ENCODE measurements at regions not wholly inside any gene's neighbourhood (a gene's known extent, or its start where the extent isn't known, plus 50 kb on each side); places are given as distances from the start of the nearest gene placed in this dataset.

- no peaks in the 10 kb centered on the region for H3K36me3 ChIP-seq (ENCODE audit: insufficient read depth, low read length)
- Mint-ChIP-seq H3K27ac (no peak overlapping the region), H3K36me3 (no peaks in the 10 kb centered on the region), H3K4me3 (no peak overlapping the region), H3K9me3 (peaks cover 0 to 6% (median 0%) of the 10 kb centered on the region in 8 donors), H3K4me1 (no peaks in the 10 kb centered on the region), H3K27me3 (no peaks in the 10 kb centered on the region)
- ChIA-PET POLR2A (ENCODE audit: partially characterized antibody) (no interaction called here), CTCF (ENCODE audit: partially characterized antibody) (no interaction called here)
- H3K9me3 ChIP-seq (ENCODE audit: control insufficient read depth in 1 of 2, low read length in 2 of 2), result no peaks in the 10 kb centered on the region
- no peaks in the 10 kb centered on the region for H3K27me3 ChIP-seq (ENCODE audit: insufficient read depth, low read length)
- H3K4me1 ChIP-seq (ENCODE audit: insufficient read depth, low read length), result no peaks in the 10 kb centered on the region
- DNase-seq, result no peak
- H3K4me3 ChIP-seq (ENCODE audit: low read length in 2 of 2), result no peak overlapping the region
- intact Hi-C loops (cut with micrococcal nuclease), result no loop called here
- no peak overlapping the region for H3K27ac ChIP-seq (ENCODE audit: low read depth, low read length)
Observed at GRCh38 chr10:32174349-32174893, 118.2 kb upstream of the KIF5B start.

- Mint-ChIP-seq H3K4me1 (no peaks in the 10 kb centered on the region), H3K27ac (no peak overlapping the region), H3K36me3 (no peaks in the 10 kb centered on the region), H3K4me3 (no peak overlapping the region), H3K27me3 (peaks cover 0 to 6% of the 10 kb centered on the region in 2 donors), H3K9me3 (peaks cover 0 to 3% (median 0%) of the 10 kb centered on the region in 8 donors)
- no peak for DNase-seq
- Histone ChIP-seq H3K36me3 (ENCODE audit: insufficient read depth, low read length) (no peaks in the 10 kb centered on the region), H3K4me3 (ENCODE audit: low read length in 2 of 2) (no peak overlapping the region), H3K4me1 (ENCODE audit: insufficient read depth, low read length) (no peaks in the 10 kb centered on the region), H3K27me3 (ENCODE audit: insufficient read depth, low read length) (no peaks in the 10 kb centered on the region), H3K9me3 (ENCODE audit: control insufficient read depth in 1 of 2, low read length in 2 of 2) (no peaks in the 10 kb centered on the region), H3K27ac (ENCODE audit: low read depth, low read length) (no peak overlapping the region)
- POLR2A ChIA-PET (ENCODE audit: partially characterized antibody), result no interaction called here
- CTCF ChIA-PET (ENCODE audit: partially characterized antibody), result interaction anchor here (0.9 kb wide), 1 partner anchor 19 kb away, joined by 4 read pairs; no protein-coding TSS in a partner anchor
- intact Hi-C loops (cut with micrococcal nuclease), result no loop called here
Observed at GRCh38 chr10:32171204-32171603, 115.0 kb upstream of the KIF5B start.

- no peak for DNase-seq
- intact Hi-C loops (cut with micrococcal nuclease), result no loop called here
- no peaks in the 10 kb centered on the region for H3K9me3 ChIP-seq (ENCODE audit: control insufficient read depth in 1 of 2, low read length in 2 of 2)
- Mint-ChIP-seq H3K4me1 (no peaks in the 10 kb centered on the region), H3K9me3 (no peaks in the 10 kb centered on the region), H3K4me3 (no peak overlapping the region), H3K27ac (no peak overlapping the region), H3K36me3 (no peaks in the 10 kb centered on the region), H3K27me3 (peaks cover 0 to 7% of the 10 kb centered on the region in 2 donors)
- H3K4me1 ChIP-seq (ENCODE audit: insufficient read depth, low read length), result no peaks in the 10 kb centered on the region
- CTCF ChIA-PET (ENCODE audit: partially characterized antibody), result interaction anchor here (1.0 to 2.3 kb wide), 3 partner anchors 120 to 307 kb away, joined by 3 to 11 read pairs (median 3); no protein-coding TSS in a partner anchor
- H3K27me3 ChIP-seq (ENCODE audit: insufficient read depth, low read length), result no peaks in the 10 kb centered on the region
- no peaks in the 10 kb centered on the region for H3K36me3 ChIP-seq (ENCODE audit: insufficient read depth, low read length)
- no peak overlapping the region for H3K4me3 ChIP-seq (ENCODE audit: low read length in 2 of 2)
- POLR2A ChIA-PET (ENCODE audit: partially characterized antibody), result no interaction called here
- no peak overlapping the region for H3K27ac ChIP-seq (ENCODE audit: low read depth, low read length)
Observed at GRCh38 chr10:32169556-32169955, 113.3 kb upstream of the KIF5B start.

GRCh38 chr10:32167450-32167849 lies 111.2 kb upstream of the KIF5B start:
- Mint-ChIP-seq H3K27ac (no peak overlapping the region), H3K9me3 (no peaks in the 10 kb centered on the region), H3K36me3 (no peaks in the 10 kb centered on the region), H3K4me3 (no peak overlapping the region), H3K27me3 (peaks cover 0 to 7% of the 10 kb centered on the region in 2 donors), H3K4me1 (no peaks in the 10 kb centered on the region)
- Histone ChIP-seq H3K27me3 (ENCODE audit: insufficient read depth, low read length) (no peaks in the 10 kb centered on the region), H3K36me3 (ENCODE audit: insufficient read depth, low read length) (no peaks in the 10 kb centered on the region), H3K4me1 (ENCODE audit: insufficient read depth, low read length) (no peaks in the 10 kb centered on the region), H3K4me3 (ENCODE audit: low read length in 2 of 2) (no peak overlapping the region), H3K9me3 (ENCODE audit: control insufficient read depth in 1 of 2, low read length in 2 of 2) (no peaks in the 10 kb centered on the region), H3K27ac (ENCODE audit: low read depth, low read length) (no peak overlapping the region)
- intact Hi-C loops (cut with micrococcal nuclease), result no loop called here
- DNase-seq, result no peak
- ChIA-PET CTCF (ENCODE audit: partially characterized antibody) (no interaction called here), POLR2A (ENCODE audit: partially characterized antibody) (no interaction called here)

GRCh38 chr10:32166365-32166764 lies 110.1 kb upstream of the KIF5B start:
- Mint-ChIP-seq H3K27ac (no peak overlapping the region), H3K4me1 (no peaks in the 10 kb centered on the region), H3K27me3 (peaks cover 0 to 7% of the 10 kb centered on the region in 2 donors), H3K9me3 (no peaks in the 10 kb centered on the region), H3K36me3 (no peaks in the 10 kb centered on the region), H3K4me3 (no peak overlapping the region)
- ChIA-PET CTCF (ENCODE audit: partially characterized antibody) (no interaction called here), POLR2A (ENCODE audit: partially characterized antibody) (no interaction called here)
- H3K27ac ChIP-seq (ENCODE audit: low read depth, low read length), result no peak overlapping the region
- no peaks in the 10 kb centered on the region for H3K27me3 ChIP-seq (ENCODE audit: insufficient read depth, low read length)
- H3K36me3 ChIP-seq (ENCODE audit: insufficient read depth, low read length), result no peaks in the 10 kb centered on the region
- intact Hi-C loops (cut with micrococcal nuclease), result no loop called here
- H3K4me1 ChIP-seq (ENCODE audit: insufficient read depth, low read length), result no peaks in the 10 kb centered on the region
- no peak for DNase-seq
- no peaks in the 10 kb centered on the region for H3K9me3 ChIP-seq (ENCODE audit: control insufficient read depth in 1 of 2, low read length in 2 of 2)
- no peak overlapping the region for H3K4me3 ChIP-seq (ENCODE audit: low read length in 2 of 2)

GRCh38 chr10:32163762-32164148 lies 107.5 kb upstream of the KIF5B start:
- ChIA-PET POLR2A (ENCODE audit: partially characterized antibody) (no interaction called here), CTCF (ENCODE audit: partially characterized antibody) (no interaction called here)
- Histone ChIP-seq H3K4me1 (ENCODE audit: insufficient read depth, low read length) (no peaks in the 10 kb centered on the region), H3K27me3 (ENCODE audit: insufficient read depth, low read length) (no peaks in the 10 kb centered on the region), H3K9me3 (ENCODE audit: control insufficient read depth in 1 of 2, low read length in 2 of 2) (no peaks in the 10 kb centered on the region), H3K36me3 (ENCODE audit: insufficient read depth, low read length) (no peaks in the 10 kb centered on the region), H3K4me3 (ENCODE audit: low read length in 2 of 2) (no peak overlapping the region), H3K27ac (ENCODE audit: low read depth, low read length) (no peak overlapping the region)
- Mint-ChIP-seq H3K27ac (no peak overlapping the region), H3K4me1 (no peaks in the 10 kb centered on the region), H3K4me3 (no peak overlapping the region), H3K9me3 (no peaks in the 10 kb centered on the region), H3K27me3 (peaks cover 0 to 7% of the 10 kb centered on the region in 2 donors), H3K36me3 (no peaks in the 10 kb centered on the region)
- no peak for DNase-seq
- intact Hi-C loops (cut with micrococcal nuclease), result no loop called here

GRCh38 chr10:32163071-32163761 lies 107.0 kb upstream of the KIF5B start:
- Mint-ChIP-seq H3K9me3 (no peaks in the 10 kb centered on the region), H3K27me3 (peaks cover 0 to 5% of the 10 kb centered on the region in 2 donors), H3K4me3 (peak overlapping the region in 1 of 8 donors; percentile 31), H3K36me3 (no peaks in the 10 kb centered on the region), H3K4me1 (no peaks in the 10 kb centered on the region), H3K27ac (peak overlapping the region in 1 of 7 donors; percentile 29)
- H3K9me3 ChIP-seq (ENCODE audit: control insufficient read depth in 1 of 2, low read length in 2 of 2), result no peaks in the 10 kb centered on the region
- ChIA-PET CTCF (ENCODE audit: partially characterized antibody) (no interaction called here), POLR2A (ENCODE audit: partially characterized antibody) (no interaction called here)
- no peak overlapping the region for H3K4me3 ChIP-seq (ENCODE audit: low read length in 2 of 2)
- no peaks in the 10 kb centered on the region for H3K36me3 ChIP-seq (ENCODE audit: insufficient read depth, low read length)
- intact Hi-C loops (cut with micrococcal nuclease), result no loop called here
- DNase-seq, result no peak
- H3K27me3 ChIP-seq (ENCODE audit: insufficient read depth, low read length), result no peaks in the 10 kb centered on the region
- H3K4me1 ChIP-seq (ENCODE audit: insufficient read depth, low read length), result no peaks in the 10 kb centered on the region
- no peak overlapping the region for H3K27ac ChIP-seq (ENCODE audit: low read depth, low read length)

All from CD4-positive, alpha-beta memory T cell (primary cell).